K562 (cell line): ENCODE measurements at regions not wholly inside any gene's neighbourhood (a gene's known extent, or its start where the extent isn't known, plus 50 kb on each side); places are given as distances from the start of the nearest gene placed in this dataset.

ENCODE experiments used
- C11orf30 ChIP-seq: fragments of 450-650 bp; IDR thresholded peaks from 2 replicates; pipeline ENCODE4 v1.6.1; 2016; ENCODE audit warnings: low read depth, mild to moderate bottlenecking
- TF ChIP-seq, protein P1 (sequence below): fragments of 450-650 bp; IDR thresholded peaks from 2 replicates; pipeline ENCODE4 v1.6.1; 2016; ENCODE audit warnings: mild to moderate bottlenecking, moderate library complexity

DNA sequence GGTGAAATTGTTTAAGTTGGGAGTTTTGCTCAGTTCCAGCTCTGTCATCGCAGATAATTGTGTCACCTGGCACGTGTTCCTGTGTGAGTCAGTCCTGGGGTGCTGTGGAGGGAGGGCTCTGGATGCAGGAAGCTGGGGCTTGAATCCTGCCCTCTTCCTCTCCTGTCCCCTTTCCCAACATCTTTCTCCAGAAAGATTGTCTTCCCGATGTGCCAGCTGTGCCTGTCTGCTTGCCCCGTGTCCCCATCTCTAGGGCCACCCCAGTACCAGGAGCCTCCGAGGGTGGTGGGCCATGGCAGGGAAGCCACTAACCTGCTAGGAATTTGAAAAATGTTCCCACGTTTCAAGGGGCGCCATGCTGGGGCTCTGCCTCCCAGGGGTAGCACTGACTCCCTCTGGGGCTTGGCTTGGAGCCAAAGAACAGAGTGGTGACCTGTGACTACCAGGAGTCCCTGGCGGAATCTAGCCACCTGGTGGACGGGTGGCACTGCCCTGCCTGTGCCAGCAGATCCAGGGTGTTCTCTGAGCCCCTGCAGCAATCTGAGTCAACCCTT is 198.1 kb downstream of the ENGASE start (continued):
- TF ChIP-seq, protein P1, sequence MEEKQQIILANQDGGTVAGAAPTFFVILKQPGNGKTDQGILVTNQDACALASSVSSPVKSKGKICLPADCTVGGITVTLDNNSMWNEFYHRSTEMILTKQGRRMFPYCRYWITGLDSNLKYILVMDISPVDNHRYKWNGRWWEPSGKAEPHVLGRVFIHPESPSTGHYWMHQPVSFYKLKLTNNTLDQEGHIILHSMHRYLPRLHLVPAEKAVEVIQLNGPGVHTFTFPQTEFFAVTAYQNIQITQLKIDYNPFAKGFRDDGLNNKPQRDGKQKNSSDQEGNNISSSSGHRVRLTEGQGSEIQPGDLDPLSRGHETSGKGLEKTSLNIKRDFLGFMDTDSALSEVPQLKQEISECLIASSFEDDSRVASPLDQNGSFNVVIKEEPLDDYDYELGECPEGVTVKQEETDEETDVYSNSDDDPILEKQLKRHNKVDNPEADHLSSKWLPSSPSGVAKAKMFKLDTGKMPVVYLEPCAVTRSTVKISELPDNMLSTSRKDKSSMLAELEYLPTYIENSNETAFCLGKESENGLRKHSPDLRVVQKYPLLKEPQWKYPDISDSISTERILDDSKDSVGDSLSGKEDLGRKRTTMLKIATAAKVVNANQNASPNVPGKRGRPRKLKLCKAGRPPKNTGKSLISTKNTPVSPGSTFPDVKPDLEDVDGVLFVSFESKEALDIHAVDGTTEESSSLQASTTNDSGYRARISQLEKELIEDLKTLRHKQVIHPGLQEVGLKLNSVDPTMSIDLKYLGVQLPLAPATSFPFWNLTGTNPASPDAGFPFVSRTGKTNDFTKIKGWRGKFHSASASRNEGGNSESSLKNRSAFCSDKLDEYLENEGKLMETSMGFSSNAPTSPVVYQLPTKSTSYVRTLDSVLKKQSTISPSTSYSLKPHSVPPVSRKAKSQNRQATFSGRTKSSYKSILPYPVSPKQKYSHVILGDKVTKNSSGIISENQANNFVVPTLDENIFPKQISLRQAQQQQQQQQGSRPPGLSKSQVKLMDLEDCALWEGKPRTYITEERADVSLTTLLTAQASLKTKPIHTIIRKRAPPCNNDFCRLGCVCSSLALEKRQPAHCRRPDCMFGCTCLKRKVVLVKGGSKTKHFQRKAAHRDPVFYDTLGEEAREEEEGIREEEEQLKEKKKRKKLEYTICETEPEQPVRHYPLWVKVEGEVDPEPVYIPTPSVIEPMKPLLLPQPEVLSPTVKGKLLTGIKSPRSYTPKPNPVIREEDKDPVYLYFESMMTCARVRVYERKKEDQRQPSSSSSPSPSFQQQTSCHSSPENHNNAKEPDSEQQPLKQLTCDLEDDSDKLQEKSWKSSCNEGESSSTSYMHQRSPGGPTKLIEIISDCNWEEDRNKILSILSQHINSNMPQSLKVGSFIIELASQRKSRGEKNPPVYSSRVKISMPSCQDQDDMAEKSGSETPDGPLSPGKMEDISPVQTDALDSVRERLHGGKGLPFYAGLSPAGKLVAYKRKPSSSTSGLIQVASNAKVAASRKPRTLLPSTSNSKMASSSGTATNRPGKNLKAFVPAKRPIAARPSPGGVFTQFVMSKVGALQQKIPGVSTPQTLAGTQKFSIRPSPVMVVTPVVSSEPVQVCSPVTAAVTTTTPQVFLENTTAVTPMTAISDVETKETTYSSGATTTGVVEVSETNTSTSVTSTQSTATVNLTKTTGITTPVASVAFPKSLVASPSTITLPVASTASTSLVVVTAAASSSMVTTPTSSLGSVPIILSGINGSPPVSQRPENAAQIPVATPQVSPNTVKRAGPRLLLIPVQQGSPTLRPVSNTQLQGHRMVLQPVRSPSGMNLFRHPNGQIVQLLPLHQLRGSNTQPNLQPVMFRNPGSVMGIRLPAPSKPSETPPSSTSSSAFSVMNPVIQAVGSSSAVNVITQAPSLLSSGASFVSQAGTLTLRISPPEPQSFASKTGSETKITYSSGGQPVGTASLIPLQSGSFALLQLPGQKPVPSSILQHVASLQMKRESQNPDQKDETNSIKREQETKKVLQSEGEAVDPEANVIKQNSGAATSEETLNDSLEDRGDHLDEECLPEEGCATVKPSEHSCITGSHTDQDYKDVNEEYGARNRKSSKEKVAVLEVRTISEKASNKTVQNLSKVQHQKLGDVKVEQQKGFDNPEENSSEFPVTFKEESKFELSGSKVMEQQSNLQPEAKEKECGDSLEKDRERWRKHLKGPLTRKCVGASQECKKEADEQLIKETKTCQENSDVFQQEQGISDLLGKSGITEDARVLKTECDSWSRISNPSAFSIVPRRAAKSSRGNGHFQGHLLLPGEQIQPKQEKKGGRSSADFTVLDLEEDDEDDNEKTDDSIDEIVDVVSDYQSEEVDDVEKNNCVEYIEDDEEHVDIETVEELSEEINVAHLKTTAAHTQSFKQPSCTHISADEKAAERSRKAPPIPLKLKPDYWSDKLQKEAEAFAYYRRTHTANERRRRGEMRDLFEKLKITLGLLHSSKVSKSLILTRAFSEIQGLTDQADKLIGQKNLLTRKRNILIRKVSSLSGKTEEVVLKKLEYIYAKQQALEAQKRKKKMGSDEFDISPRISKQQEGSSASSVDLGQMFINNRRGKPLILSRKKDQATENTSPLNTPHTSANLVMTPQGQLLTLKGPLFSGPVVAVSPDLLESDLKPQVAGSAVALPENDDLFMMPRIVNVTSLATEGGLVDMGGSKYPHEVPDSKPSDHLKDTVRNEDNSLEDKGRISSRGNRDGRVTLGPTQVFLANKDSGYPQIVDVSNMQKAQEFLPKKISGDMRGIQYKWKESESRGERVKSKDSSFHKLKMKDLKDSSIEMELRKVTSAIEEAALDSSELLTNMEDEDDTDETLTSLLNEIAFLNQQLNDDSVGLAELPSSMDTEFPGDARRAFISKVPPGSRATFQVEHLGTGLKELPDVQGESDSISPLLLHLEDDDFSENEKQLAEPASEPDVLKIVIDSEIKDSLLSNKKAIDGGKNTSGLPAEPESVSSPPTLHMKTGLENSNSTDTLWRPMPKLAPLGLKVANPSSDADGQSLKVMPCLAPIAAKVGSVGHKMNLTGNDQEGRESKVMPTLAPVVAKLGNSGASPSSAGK, result no peak
- no peak for TF ChIP-seq C11orf30
- TF ChIP-seq, all 486 proteins: peak for 4
